ENCODE measurements at regions not wholly inside any gene's neighbourhood (a gene's known extent, or its start where the extent isn't known, plus 50 kb on each side); places are given as distances from the start of the nearest gene placed in this dataset.

DNA sequence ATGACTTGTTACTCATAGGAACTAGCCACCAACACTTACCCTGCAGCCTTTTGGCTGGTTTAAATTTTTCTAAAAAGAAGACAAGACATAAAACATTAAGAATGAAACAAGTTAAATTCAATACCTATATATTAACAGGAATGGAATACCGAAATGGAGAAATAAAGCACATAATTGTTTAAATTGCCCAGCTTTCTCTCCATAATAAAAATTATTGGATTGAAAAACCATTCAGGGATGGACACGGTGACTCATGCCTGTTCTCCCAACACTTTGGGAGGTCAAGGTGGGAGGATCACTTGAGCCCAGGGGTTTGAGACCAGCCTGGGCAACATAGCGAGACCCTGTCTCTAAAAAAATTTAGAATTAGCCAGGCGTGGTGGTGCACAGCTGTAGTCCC is 179.4 kb upstream of the MKLN1 start:
- TF ChIP-seq, protein P1, sequence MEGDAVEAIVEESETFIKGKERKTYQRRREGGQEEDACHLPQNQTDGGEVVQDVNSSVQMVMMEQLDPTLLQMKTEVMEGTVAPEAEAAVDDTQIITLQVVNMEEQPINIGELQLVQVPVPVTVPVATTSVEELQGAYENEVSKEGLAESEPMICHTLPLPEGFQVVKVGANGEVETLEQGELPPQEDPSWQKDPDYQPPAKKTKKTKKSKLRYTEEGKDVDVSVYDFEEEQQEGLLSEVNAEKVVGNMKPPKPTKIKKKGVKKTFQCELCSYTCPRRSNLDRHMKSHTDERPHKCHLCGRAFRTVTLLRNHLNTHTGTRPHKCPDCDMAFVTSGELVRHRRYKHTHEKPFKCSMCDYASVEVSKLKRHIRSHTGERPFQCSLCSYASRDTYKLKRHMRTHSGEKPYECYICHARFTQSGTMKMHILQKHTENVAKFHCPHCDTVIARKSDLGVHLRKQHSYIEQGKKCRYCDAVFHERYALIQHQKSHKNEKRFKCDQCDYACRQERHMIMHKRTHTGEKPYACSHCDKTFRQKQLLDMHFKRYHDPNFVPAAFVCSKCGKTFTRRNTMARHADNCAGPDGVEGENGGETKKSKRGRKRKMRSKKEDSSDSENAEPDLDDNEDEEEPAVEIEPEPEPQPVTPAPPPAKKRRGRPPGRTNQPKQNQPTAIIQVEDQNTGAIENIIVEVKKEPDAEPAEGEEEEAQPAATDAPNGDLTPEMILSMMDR (IDR thresholded peaks at IDR 0.05): no peak
- Histone ChIP-seq H3K27ac (no peak overlapping the region), H3K27me3 (no peaks in the 10 kb centered on the region), H3K9me3 (no peaks in the 10 kb centered on the region), H3K4me1 (no peaks in the 10 kb centered on the region), H3K36me3 (no peaks in the 10 kb centered on the region), H3K4me3 (no peak overlapping the region)
- intact Hi-C loops (cut with DNase I; ENCODE audit: low total_unique reads): no loop called here
- DNase-seq: no peak

DNA sequence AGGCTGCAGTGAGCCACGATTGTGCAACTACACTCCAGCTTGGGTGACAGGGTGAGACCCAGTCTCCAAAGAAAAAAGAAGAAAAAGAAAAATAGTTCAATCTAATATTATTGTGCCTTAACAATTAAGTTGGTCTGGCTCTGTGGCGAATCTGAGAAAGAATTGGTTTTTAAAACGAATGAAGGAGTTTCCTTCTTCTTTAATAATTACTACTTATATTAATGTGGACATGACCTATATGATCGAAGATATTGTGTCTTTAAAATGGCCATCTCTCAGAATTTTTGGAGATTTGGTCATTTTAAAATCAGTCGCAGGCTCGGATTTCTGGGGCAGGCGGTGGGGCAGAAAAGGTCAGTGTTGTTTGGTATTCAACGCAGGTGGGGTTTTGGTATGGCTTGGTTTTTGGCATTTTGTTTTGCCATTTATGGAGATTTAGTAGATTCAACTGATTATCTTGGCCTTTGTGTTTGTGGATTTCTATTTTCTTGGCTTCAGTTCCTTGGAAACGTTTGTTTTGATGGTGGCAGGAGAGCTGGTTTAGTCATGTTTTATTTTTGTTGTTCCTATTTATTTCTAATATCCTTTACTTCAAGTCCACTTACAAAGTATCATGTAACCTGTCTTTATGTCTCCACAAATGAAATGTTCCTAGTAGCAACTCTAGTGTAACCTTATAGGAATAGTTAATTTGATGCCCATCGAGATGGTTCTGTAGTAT is 178.8 kb upstream of the MKLN1 start:
- H3K27me3 ChIP-seq: no peaks in the 10 kb centered on the region
- no peak for DNase-seq
- H3K9me3 ChIP-seq: no peaks in the 10 kb centered on the region
- TF ChIP-seq, protein P1 (IDR thresholded peaks at IDR 0.05): no peak
- no peak overlapping the region for H3K27ac ChIP-seq
- no peaks in the 10 kb centered on the region for H3K4me1 ChIP-seq
- no peak overlapping the region for H3K4me3 ChIP-seq
- no peaks in the 10 kb centered on the region for H3K36me3 ChIP-seq
- intact Hi-C loops (cut with DNase I; ENCODE audit: low total_unique reads): no loop called here

DNA sequence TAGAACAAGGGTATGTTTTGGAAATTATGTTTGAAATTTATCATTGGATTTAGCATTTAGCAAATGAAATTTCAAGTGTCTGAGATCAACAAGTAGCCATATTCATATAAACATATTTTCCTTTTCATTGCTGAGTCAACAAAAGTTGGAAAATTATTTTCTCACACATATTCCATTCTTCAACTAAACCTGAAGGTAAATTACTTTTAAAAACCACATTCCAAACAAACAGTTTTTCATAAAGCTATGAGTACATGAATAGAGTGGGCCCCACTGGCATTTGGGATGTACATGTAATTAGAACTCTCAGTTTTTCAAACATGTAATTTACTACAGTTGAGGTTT is 178.3 kb upstream of the MKLN1 start:
- H3K4me3 ChIP-seq: no peak overlapping the region
- no peaks in the 10 kb centered on the region for H3K4me1 ChIP-seq
- no peak overlapping the region for H3K27ac ChIP-seq
- TF ChIP-seq, protein P1 (IDR thresholded peaks at IDR 0.05): no peak
- no peaks in the 10 kb centered on the region for H3K36me3 ChIP-seq
- no peaks in the 10 kb centered on the region for H3K9me3 ChIP-seq
- intact Hi-C loops (cut with DNase I; ENCODE audit: low total_unique reads): no loop called here
- DNase-seq: no peak
- no peaks in the 10 kb centered on the region for H3K27me3 ChIP-seq

DNA sequence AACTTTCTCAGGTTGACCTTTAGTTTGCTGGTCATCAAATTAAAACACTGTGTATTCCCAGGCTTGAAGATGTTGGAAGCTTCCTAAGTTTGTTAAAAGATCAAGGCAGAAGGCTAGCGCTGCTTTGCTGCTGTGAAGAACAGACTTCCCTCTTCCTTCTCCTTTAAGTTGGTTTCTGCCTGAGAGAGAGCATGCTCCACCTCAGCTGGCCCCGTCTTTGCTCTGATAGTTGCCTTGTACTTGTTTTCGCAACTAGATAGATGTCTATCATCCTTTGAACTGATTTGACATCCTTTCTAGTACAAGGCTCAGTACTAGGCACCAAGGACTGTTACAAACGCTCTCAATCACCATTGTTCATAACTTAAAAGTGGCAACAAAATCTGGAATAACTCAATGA is 177.8 kb upstream of the MKLN1 start:
- no peak overlapping the region for H3K27ac ChIP-seq
- no peak for DNase-seq
- H3K36me3 ChIP-seq: no peaks in the 10 kb centered on the region
- H3K27me3 ChIP-seq: no peaks in the 10 kb centered on the region
- TF ChIP-seq, protein P1 (IDR thresholded peaks at IDR 0.05): no peak
- H3K9me3 ChIP-seq: no peaks in the 10 kb centered on the region
- H3K4me3 ChIP-seq: no peak overlapping the region
- H3K4me1 ChIP-seq: no peaks in the 10 kb centered on the region
- intact Hi-C loops (cut with DNase I; ENCODE audit: low total_unique reads): no loop called here

DNA sequence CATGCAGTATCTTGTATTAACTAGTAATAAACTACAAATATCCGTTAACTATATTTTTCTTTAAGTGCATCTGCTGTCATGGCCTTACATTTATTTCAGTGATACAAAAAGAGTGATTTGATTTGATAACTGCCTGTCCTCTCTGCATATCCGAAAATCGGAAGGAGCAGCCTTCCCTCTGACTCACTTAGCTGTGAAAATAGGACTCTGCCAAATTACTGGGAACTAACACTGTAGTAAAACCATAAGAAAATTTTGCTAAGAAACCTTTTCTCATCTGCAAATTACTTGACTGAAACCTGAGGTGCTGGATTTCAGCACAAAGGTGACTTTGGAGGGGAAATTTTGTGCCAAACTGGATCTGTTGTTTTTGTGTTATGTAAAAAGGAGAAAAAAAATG is 176.6 kb upstream of the MKLN1 start:
- TF ChIP-seq, protein P1 (IDR thresholded peaks at IDR 0.05): no peak
- no peaks in the 10 kb centered on the region for H3K9me3 ChIP-seq
- no peak overlapping the region for H3K4me3 ChIP-seq
- no peaks in the 10 kb centered on the region for H3K36me3 ChIP-seq
- H3K27me3 ChIP-seq: no peaks in the 10 kb centered on the region
- H3K4me1 ChIP-seq: no peaks in the 10 kb centered on the region
- no peak for DNase-seq
- no peak overlapping the region for H3K27ac ChIP-seq
- intact Hi-C loops (cut with DNase I; ENCODE audit: low total_unique reads): no loop called here

DNA sequence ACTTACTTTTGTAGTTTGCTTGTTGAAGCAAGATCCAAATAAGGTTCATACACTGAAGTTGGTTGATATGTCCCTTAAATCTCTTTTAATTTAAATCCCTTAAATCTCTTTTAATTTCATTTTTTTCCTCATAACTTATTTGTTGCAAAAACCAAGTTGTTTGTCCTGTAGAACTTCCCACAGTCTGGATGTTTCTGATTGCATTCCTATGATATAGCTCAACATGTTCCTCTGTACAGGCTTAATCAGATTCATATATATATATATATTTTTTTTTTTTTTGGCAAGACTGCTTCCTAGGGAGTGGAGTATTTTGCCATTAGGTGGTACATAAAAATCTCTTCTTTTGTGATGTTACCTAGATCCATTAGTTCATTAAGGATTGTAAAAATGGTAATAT is 174.9 kb upstream of the MKLN1 start:
- H3K4me3 ChIP-seq: no peak overlapping the region
- no peaks in the 10 kb centered on the region for H3K36me3 ChIP-seq
- intact Hi-C loops (cut with DNase I; ENCODE audit: low total_unique reads): no loop called here
- TF ChIP-seq, protein P1 (IDR thresholded peaks at IDR 0.05): no peak
- H3K27me3 ChIP-seq: no peaks in the 10 kb centered on the region
- no peaks in the 10 kb centered on the region for H3K4me1 ChIP-seq
- no peaks in the 10 kb centered on the region for H3K9me3 ChIP-seq
- H3K27ac ChIP-seq: no peak overlapping the region
- no peak for DNase-seq
